ENCODE measurements at regions not wholly inside any gene's neighbourhood (a gene's known extent, or its start where the extent isn't known, plus 50 kb on each side); places are given as distances from the start of the nearest gene placed in this dataset.

GRCh38 chr12:114852976-114853529 lies 169.1 kb upstream of the TBX3 start:
- intact Hi-C loops (cut with DNase I), result no loop called here
- 81 to 85% methylated on average over 10 of the region's 10 CpGs for WGBS, 2 donors
- Histone ChIP-seq H3K36me3 (no peaks in the 10 kb centered on the region), H3K27ac (no peak overlapping the region), H3K4me1 (no peaks in the 10 kb centered on the region), H3K9me3 (no peaks in the 10 kb centered on the region), H3K4me3 (replicated peaks in 1 of 3) (no peak overlapping the region), H3K27me3 (no peaks in the 10 kb centered on the region)
- no peak for DNase-seq
- TF ChIP-seq POLR2A (IDR thresholded peaks at IDR 0.05) (no peak), CTCF (IDR thresholded peaks at IDR 0.05) (no peak)

GRCh38 chr12:114851981-114852380 lies 168.0 kb upstream of the TBX3 start:
- H3K27ac ChIP-seq, result no peak overlapping the region
- H3K4me3 ChIP-seq (replicated peaks in 1 of 3), result no peak overlapping the region
- H3K9me3 ChIP-seq, result no peaks in the 10 kb centered on the region
- intact Hi-C loops (cut with DNase I), result no loop called here
- TF ChIP-seq POLR2A (IDR thresholded peaks at IDR 0.05) (no peak), CTCF (IDR thresholded peaks at IDR 0.05) (no peak)
- no peaks in the 10 kb centered on the region for H3K4me1 ChIP-seq
- WGBS, 2 donors, result 90 to 95% methylated on average over 7 of the region's 7 CpGs
- no peaks in the 10 kb centered on the region for H3K27me3 ChIP-seq
- no peak for DNase-seq
- no peaks in the 10 kb centered on the region for H3K36me3 ChIP-seq

- H3K27ac ChIP-seq, result no peak overlapping the region
- no peaks in the 10 kb centered on the region for H3K36me3 ChIP-seq
- H3K4me3 ChIP-seq (replicated peaks in 1 of 3), result no peak overlapping the region
- DNase-seq, result no peak
- TF ChIP-seq CTCF (IDR thresholded peaks at IDR 0.05) (no peak), POLR2A (IDR thresholded peaks at IDR 0.05) (no peak)
- no peaks in the 10 kb centered on the region for H3K9me3 ChIP-seq
- WGBS, 2 donors, result 92 to 93% methylated on average over 7 of the region's 7 CpGs
- no peaks in the 10 kb centered on the region for H3K4me1 ChIP-seq
- intact Hi-C loops (cut with DNase I), result no loop called here
- no peaks in the 10 kb centered on the region for H3K27me3 ChIP-seq
These were observed 166.8 kb upstream of the TBX3 start for GRCh38 chr12:114850661-114851275.

GRCh38 chr12:114848666-114849065 lies 164.7 kb upstream of the TBX3 start:
- intact Hi-C loops (cut with DNase I), result no loop called here
- Histone ChIP-seq H3K36me3 (no peaks in the 10 kb centered on the region), H3K27me3 (no peaks in the 10 kb centered on the region), H3K27ac (no peak overlapping the region), H3K4me1 (no peaks in the 10 kb centered on the region), H3K4me3 (replicated peaks in 1 of 3) (no peak overlapping the region), H3K9me3 (no peaks in the 10 kb centered on the region)
- no peak for DNase-seq
- TF ChIP-seq POLR2A (IDR thresholded peaks at IDR 0.05), result no peak
- no peak for TF ChIP-seq CTCF (IDR thresholded peaks at IDR 0.05)
- WGBS, 2 donors, result 55 to 63% methylated on average over 2 of the region's 2 CpGs

GRCh38 chr12:114847441-114848035 lies 163.6 kb upstream of the TBX3 start:
- H3K9me3 ChIP-seq, result no peaks in the 10 kb centered on the region
- intact Hi-C loops (cut with DNase I), result no loop called here
- H3K4me1 ChIP-seq, result no peaks in the 10 kb centered on the region
- H3K27ac ChIP-seq, result no peak overlapping the region
- no peak overlapping the region for H3K4me3 ChIP-seq (replicated peaks in 1 of 3)
- WGBS, 2 donors, result 75 to 84% methylated on average over 11 of the region's 11 CpGs
- no peaks in the 10 kb centered on the region for H3K36me3 ChIP-seq
- no peak for TF ChIP-seq CTCF (IDR thresholded peaks at IDR 0.05)
- TF ChIP-seq POLR2A (IDR thresholded peaks at IDR 0.05), result no peak
- no peaks in the 10 kb centered on the region for H3K27me3 ChIP-seq
- no peak for DNase-seq

All from thyroid gland (tissue), 4 donors.